Left renal pelvis (tissue), 4 donors: ENCODE measurements at regions not wholly inside any gene's neighbourhood (a gene's known extent, or its start where the extent isn't known, plus 50 kb on each side); places are given as distances from the start of the nearest gene placed in this dataset.
"Not testable (repeated sequence)": the region's sequence is repeated elsewhere in the genome, so short reads cannot be mapped to it uniquely, and the experiment has no call there.

Source experiments
- DNase-seq, 4 donors: peaks; one replicate each; pipeline ENCODE4 v3.0.0-alpha.2; 2013; ENCODE audit warnings: low read depth in 4 of 4, low spot score in 3 of 4

DNA sequence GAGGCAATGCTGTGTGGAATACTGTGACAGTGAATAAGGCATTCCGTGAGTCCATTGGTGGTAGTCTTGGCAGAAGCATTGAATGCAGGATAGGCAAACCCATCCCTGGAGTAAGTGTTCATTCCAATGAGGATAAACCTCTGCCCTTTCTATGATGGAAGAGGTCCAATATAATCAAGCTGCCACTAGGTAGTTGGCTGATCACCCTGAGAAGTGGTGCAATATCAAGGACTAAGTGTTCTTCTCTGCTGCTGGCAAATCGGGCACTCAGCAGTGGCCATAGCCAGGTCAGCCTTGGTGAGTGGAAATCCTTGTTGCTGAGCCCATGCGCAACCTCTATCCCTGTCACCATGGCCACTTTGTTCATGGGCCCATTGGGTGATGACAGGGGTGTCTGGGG, 70.1 kb downstream of the FBXO4 start:
- DNase-seq, result no peak

DNA sequence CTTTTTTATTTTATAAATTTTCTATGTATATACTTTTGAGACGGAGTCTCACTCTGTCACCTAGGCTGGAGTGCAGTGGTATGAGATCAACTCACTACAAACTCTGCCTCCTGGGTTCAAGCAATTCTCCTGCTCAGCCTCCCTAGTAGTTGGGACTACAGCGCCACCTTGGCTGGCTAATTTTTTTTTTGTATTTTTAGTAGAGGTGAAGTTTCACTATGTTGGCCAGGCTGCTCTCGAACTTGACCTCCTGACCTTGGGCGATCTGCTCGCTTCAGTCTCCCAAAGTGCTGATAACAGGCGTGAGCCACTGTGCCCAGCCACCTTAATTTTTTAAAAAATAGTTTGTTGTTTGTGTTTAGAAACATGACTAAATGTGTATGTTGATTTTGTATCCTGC, 76.6 kb downstream of the FBXO4 start:
- DNase-seq, result no peak

DNA sequence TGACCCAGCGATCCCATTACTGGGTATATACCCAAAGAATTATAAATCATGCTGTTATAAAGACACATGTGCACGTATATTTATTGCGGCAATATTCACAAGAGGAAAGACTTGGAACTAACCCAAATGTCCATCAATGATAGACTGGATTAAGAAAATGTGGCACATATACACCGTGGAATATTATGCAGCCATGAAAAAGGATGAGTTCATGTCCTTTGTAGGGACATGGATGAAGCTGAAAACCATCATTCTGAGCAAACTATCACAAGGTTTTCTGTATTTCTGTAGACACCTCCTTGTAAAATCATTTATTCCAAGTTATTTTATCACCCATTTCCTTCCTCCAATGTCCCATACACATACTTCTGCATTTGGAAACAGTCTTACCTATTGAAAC, 78.8 kb downstream of the FBXO4 start:
- not testable (repeated sequence) for DNase-seq

DNA sequence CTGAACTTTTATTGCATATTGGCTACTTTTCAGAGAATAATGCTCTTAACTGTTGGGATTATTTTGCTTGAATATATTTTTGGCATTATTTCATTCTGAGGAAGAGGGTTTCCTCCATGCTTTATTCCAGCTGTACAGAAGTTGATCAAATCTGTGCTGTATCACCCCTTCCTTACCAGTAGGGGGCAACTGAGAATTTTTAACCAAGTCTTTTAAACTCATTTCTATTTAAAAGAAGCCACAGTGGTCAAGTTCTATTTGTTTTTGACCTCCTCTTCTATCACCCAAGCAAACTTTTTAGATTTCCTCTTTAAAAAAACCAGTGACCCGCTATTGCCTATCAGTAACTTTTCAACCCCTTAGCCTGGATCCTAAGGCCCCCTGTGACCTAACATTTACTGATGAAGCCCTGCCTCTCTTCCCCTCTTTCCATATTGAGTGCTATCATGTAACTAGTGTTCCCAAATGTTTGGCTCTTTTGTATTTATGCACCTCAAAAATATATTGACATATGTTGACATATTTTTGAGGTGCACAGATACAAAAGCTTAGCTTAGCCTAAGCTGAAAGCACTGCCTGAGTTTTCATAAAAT, 80.6 kb downstream of the FBXO4 start:
- peak in 1 of 4 donors; percentile 2 for DNase-seq

DNA sequence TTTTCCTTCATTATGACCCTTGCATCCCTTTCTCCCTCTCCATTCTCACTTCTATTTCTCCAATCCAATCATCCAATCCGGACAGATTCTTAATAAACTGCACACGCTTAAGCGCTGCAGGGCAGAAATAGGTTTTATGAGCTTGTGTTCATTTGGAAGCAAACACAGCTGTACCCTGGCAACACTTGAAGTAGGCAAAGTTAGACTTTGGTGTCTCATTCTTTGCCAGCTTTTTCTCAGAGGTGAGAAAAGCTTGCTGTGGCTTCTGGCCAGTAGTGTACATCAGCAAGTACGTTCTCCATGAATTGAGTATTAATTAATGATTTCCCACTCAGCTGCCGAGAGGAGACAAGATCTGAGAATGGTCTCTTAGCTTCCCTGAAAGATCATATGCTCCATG, 88.5 kb downstream of the FBXO4 start:
- DNase-seq, result no peak

DNA sequence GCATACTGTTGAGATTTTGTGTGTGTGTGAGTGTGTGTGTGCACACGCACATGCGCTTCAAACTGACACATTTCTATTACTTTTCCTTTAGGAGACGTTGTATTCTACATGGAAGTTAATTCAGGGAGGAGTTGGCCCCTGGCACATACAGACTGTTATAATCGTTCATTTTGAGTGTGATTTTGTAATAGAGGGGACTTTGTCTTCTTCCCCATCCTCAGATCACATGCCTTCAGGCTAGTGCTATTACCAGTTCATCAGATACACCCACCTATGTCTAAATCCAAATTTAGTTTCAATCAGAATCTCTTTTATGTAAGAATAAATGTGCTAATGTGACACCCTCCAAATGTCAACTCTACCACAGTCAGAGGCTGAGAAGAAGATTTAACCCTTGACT, 90.2 kb downstream of the FBXO4 start:
- DNase-seq, result no peak

DNA sequence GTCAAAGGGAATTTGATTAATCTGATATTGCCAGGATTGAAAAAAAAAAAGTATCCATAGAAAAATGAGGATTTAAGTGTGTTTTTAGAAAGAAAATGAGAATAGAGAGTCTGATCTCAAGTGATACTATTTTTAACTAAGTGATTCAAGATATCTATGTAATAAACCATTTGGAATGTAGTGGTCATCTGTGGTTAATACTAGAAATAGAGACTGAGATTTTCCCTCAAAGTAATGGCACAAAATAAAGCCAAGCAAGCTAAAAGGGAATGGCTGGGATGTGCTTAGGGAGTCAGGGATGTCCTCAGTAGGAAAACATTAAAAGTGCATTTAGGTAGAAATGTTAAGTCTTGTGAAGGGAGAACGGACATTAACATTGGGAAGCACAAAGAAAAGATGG, 90.6 kb downstream of the FBXO4 start:
- DNase-seq, result no peak

DNA sequence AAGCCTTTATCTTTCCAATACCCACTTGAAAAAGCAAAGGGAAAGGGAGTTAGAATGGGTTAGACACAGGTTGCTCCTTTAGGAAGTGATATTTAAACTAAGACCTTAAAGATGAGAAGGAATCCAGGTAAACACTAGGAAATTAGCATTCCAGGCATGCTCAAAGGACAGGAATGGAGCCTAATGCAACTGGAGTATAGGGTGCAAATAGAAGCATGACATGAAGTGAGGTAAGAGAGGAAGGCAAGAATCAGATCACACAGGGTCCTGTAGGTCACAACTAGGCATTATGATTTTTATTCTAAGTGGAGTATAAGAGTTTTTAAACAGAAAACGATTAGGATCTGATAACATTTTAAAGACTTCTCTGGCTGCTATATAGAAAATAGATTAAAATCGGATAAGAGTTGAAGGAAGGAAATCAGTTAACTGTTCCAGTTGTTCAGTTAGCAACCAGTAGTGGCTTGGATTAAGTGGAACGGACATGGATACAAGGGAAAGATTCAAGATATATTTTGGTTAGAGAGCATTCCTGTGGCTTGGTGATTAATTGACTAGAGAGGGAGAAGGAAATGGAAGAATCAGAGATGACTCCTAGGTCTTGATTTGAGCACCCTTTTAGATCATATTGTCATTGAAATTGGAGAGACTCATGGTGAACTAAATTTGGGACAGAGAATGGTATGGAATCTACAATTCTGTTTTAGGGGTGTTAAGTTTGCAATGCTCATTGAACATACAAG, 95.9 kb downstream of the FBXO4 start:
- no peak for DNase-seq

DNA sequence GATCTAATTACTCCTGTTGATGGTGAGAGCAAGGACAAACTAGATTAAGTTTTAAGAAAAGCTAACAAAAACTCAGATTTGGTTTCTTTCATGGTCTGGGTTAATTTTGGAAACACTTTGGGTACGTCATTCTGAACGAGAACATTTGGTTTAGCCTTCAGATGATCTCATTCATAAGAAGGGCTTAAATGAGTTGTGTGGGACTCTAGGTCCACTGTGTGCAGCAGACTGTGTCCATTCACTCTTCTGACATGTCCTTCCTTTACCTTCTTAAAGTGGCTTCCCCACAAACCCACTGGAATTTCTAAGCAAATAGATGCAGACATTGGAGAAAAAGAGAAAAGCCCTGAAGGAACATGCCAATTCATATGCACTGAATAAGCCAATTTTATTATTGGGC, 96.8 kb downstream of the FBXO4 start:
- no peak for DNase-seq

DNA sequence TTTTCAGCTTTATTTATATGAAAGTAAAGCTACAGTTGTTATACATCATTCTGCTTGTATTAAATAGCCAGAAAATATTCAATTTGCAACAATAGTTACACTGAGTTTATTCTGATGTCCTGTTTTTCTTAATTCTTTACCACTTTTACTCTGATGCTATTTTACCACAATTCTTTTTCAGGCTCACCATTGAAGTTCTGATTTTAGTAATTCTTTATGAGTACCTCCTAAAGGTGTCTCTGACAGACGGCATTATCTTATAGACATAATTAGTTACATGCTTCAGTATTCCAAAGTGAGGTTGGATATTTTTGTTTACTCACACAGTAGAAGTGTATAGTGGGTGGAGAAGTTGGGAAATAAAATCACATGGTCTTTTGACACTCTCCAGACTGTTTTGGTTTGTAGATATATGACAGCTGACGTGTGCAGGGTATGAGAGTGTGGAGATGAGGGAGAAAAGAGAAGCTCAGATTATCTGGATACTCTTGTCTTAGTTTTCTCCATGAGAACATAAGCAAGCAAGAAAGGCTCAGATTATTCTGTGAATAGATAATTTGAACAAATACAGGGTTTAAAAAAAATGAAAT, 97.4 kb downstream of the FBXO4 start:
- DNase-seq, result no peak

DNA sequence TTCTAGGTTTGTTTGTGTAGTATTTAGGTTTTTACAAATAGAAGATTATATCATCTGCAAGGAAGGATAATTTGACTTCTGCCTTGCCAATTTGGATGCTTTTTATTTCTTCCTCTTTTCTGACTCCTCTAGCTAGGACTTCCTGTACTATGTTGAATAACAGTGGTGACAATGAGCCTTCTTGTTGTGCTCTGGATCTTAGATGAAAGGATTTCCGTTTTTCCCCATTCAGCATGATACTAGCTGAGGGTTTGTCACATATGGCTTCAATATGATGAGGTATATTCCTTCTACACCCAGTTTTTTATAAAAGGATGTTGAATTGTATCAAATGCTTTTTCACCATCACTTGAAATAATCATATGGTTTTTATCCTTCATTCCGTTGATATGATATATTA, 101.4 kb downstream of the FBXO4 start:
- no peak for DNase-seq

DNA sequence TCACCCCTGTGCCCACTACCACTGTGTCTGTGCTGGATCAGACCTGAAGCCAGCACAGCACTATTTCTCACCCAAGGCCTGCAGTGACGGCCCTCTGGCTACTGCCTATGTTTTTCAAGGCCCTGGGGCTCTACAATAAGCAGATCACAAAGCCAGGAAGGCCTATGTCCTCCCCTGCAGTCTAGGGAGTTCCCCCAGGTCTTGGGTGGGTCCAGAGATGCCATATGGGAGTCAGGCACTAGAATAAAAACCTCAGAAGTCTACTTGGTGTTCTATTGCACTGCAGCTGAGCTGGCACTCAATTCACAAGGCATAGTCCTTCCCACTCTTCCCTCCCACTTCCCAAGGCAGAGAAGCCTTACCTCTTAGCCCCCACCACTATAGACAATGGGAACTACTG, 107.1 kb downstream of the FBXO4 start:
- no peak for DNase-seq

DNA sequence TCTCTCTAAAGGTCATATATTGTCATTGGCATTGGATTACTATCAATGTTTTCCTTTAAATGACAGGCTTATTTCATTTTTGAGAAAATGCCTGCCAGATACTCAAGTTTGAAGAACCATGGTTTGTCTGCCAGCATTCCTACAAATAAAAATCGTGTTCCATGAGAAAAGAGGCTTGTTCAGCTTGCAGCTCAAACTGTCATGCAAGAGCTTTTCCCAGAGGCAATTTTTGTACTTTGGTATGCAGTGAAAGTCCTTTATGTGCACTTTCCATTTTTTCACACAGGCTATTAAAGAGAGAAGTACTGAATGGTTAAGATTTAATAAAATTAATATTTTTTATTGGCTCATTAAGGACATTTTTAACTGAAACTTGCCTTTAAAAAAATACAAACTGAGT, 110.4 kb downstream of the FBXO4 start:
- no peak for DNase-seq

DNA sequence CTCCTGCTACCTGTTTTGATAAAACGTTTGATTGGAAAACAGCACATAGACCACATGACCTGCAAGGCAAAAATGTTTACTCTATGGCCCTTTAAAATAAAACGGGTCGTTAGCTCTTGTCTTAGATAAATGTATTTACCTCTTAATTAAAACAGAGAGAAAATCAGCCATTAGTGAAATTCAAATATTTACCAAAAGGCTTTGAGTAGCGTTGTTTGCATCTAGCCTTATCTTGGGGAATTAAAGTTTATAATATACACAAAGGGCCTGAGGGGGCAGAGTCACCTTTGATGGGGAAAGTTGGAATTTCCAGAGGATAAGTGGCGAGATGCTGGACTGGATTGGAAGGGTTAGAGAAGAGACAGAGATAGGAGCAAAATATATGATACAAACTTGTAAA, 111.3 kb downstream of the FBXO4 start:
- no peak for DNase-seq

DNA sequence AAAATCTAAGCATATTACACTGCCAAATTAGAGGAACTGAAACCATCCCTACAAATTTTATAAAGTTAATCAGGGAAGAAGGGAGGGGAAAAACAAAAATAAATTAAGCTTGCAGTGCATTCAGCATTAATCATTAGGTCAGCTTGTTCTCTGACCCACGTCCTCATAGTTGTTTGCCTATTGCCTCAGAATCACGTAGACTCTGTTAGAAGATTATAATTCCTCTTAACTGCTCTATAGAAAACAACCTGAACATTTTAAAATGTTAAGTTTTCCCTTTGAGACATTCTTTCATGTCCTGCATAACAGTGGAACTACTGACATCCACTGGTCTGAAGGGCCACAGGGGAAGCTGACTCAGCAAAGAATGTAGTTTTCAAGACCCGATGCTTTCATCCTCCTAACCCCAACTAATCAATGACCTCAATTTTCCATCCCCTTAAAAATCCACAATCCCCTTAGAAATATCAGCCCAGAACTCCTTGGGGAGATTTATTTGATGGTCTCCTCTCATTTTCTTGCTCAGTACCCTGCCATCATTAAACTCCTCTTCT, 112.4 kb downstream of the FBXO4 start:
- no peak for DNase-seq

DNA sequence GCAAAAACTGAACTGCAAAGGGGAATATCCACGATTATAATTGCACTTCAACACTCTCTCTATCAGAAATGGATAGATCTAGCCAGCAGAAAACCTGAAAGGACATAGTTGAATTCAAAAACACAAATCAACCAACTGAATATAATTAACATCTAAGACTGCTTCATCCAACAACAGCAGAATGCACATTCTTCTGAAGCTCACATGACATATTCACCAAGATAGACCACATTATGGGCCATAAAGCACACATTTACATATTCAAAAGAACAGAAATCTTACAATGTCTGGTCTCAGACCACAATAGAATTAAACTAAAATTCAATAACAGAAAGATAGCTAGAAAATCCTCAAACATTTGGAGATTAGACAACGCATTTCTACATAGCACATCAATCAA, 118.3 kb downstream of the FBXO4 start:
- DNase-seq, result no peak

DNA sequence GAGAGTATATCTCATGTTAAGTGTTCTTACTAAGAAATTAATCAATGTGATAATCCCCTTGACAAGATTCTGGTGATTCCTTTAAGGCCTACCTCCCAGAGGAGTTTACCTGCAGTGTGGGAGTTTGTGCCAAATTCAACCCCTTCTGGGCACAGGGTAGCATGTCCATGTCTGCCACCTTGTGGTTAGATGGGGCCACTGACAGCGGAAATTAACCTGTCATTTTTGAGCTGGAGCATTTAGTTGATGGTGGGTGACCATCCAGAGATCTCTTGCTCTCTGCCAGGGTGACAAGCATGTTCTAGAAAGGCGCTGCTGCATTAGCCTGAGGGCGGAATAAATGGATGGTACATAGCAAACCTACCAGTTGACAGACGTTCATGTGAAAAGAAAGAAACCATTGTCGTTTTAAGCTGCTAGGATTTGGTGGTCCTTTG, 132.2 kb downstream of the FBXO4 start:
- peak in 2 of 4 donors; percentile 8 to 9 for DNase-seq

DNA sequence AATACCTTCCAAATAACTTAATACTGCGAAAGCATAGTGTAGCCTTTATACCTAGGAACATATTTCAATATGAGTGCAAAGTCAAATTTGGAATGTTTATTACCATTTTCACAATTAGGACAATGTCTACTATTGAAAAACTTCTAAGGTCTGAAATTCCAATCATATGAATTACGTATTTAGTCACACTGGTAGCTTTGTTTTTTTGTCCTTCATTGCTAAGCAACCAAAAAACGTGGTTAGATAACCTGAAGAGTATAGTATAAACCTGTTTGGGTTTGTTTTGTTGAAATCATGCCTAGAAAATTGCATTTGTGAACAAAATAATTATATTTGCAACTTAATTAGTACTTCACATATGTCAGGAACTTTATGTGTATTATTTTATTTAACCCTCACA, 134.2 kb downstream of the FBXO4 start:
- no peak for DNase-seq

DNA sequence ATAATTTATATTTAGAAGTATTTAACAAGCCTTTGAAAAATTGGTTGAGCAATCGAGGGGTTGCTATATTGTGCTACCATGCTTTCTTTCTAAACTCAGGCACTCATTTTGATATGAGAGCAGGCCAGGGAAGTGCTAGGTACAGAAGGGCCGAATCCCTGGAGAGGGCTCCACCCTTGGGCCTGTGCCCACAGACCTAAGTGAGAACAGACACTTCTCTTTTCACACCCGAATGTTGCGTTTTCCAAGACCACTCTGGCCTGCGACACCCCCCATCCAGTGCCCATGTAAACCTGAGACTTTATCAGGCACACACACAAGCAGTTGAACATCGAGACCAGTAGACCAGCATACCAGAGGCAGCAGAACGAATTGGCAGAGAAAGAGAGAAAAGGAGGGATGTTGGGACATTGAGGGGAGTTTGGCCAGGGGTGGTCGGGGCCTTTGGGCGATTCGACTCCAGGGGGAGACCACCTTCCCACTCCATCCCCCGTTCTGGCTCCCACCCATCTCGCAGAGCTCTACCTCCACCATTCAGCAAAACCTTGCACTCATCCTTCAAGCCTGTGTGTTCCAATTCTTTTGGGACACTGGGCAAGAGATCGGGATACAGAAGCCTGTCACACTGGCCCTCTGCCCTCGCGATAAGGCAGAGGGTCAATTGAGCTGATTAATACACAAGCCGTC, 134.8 kb downstream of the FBXO4 start:
- DNase-seq, result no peak

DNA sequence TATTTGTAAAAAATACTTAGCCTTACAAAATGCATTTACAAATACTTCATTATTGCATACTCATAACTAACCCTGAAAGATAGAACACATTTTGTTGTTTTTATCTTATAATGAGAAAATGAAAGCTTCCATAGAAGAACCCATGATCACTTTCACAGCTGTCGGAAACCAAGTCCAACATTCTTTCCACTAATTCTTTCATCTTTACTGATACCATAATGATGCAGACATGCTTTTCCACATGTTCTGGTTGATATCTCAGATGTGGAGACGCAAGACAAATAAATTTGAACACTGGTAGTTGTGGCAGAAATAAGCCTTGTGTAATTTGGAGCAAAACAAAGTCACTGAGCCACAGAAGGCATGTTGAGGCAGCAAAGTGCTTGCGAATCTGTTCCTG, 136.0 kb downstream of the FBXO4 start:
- no peak for DNase-seq

DNA sequence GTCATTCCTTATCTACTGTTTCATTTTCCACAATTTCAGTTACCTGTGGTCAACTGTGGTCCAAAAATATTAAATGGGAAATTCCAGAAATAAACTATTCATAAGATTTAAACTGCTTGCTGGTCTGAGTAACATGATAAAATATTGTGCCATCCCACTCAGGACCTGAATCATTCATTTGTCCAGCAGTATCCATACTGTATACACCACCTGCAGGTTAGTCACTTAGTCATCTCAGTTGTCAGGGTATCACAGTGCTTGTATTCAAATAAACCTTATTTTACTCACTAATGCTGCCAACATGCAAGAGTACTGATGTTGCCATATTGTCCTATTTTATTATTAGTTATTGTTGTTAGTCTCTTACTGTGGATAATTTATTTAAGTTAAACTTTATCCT, 139.7 kb downstream of the FBXO4 start:
- DNase-seq, result no peak
